Trophoblast cell (in vitro differentiated cells and primary cell): ENCODE measurements at regions not wholly inside any gene's neighbourhood (a gene's known extent, or its start where the extent isn't known, plus 50 kb on each side); places are given as distances from the start of the nearest gene placed in this dataset.

Experiments
- DNase-seq, 2 donors: peaks; one replicate each; pipeline ENCODE4 v3.0.0-alpha.2; 2016
- H2AFZ ChIP-seq: 2 replicates; pipeline ENCODE4 v1.6.1; 2013; ENCODE audit warnings: low read length, moderate library complexity, mild to moderate bottlenecking; ENCODE audit not compliant: insufficient read depth, poor library complexity
- H2AK5ac ChIP-seq: 2 replicates; pipeline ENCODE4 v1.6.1; 2013; ENCODE audit warnings: mild to moderate bottlenecking, low read length
- H2BK120ac ChIP-seq: 2 replicates; pipeline ENCODE4 v1.6.1; 2013; ENCODE audit warnings: low read length, mild to moderate bottlenecking, moderate library complexity; ENCODE audit not compliant: insufficient read depth, poor library complexity
- H2BK12ac ChIP-seq: 2 replicates; pipeline ENCODE4 v1.6.1; 2013; ENCODE audit warnings: mild to moderate bottlenecking, low read length, moderate library complexity
- H2BK5ac ChIP-seq: 2 replicates; pipeline ENCODE4 v1.6.1; 2013; ENCODE audit warnings: low read length, low read depth, moderate library complexity, mild to moderate bottlenecking; ENCODE audit not compliant: poor library complexity
- H3K14ac ChIP-seq: 2 replicates; pipeline ENCODE4 v1.6.1; 2013; ENCODE audit warnings: mild to moderate bottlenecking, low read length
- H3K18ac ChIP-seq: 2 replicates; pipeline ENCODE4 v1.6.1; 2013; ENCODE audit warnings: mild to moderate bottlenecking, low read length
- H3K23ac ChIP-seq: 2 replicates; pipeline ENCODE4 v1.6.1; 2013; ENCODE audit warnings: low read length
- H3K27ac ChIP-seq: 2 replicates; pipeline ENCODE4 v1.5.1; 2013; ENCODE audit warnings: low read depth, mild to moderate bottlenecking, inconsistent platforms, low read length, moderate library complexity
- H3K27me3 ChIP-seq: 2 replicates; pipeline ENCODE4 v1.6.1; 2013; ENCODE audit warnings: inconsistent platforms, mild to moderate bottlenecking, low read length, moderate library complexity; ENCODE audit not compliant: insufficient read depth
- H3K36me3 ChIP-seq, 2 experiments: 1 replicate in 1 of 2; 2 replicates in 1 of 2; pipeline ENCODE4 v1.6.1; 2013; ENCODE audit warnings: low read length in 2 of 2, mild to moderate bottlenecking in 2 of 2, moderate library complexity in 1 of 2; ENCODE audit not compliant: insufficient read depth in 2 of 2, control insufficient read depth in 1 of 2
- H3K4ac ChIP-seq: 2 replicates; pipeline ENCODE4 v1.6.1; 2013; ENCODE audit warnings: low read depth, mild to moderate bottlenecking, low read length, moderate library complexity
- H3K4me1 ChIP-seq, 2 experiments: 1 replicate in 1 of 2; 2 replicates in 1 of 2; pipeline ENCODE4 v1.6.1; 2013; ENCODE audit warnings: low read length in 2 of 2, mild to moderate bottlenecking in 2 of 2, moderate library complexity in 1 of 2; ENCODE audit not compliant: insufficient read depth in 2 of 2, control insufficient read depth in 1 of 2
- H3K4me2 ChIP-seq: 2 replicates; pipeline ENCODE4 v1.6.1; 2013; ENCODE audit warnings: inconsistent platforms, mild to moderate bottlenecking, low read length, moderate library complexity
- H3K4me3 ChIP-seq: 2 replicates; pipeline ENCODE4 v1.5.1; 2013; ENCODE audit warnings: mild to moderate bottlenecking, low read depth, low read length, inconsistent platforms
- H3K79me1 ChIP-seq: one replicate; pipeline ENCODE4 v1.6.1; 2013; ENCODE audit warnings: low read length
- H3K79me2 ChIP-seq: 2 replicates; pipeline ENCODE4 v1.6.1; 2013; ENCODE audit warnings: low read length, mild to moderate bottlenecking; ENCODE audit not compliant: control insufficient read depth, insufficient read depth, poor library complexity
- H3K9ac ChIP-seq: 2 replicates; pipeline ENCODE4 v1.6.1; 2013; ENCODE audit warnings: mild to moderate bottlenecking, low read length
- H3K9me3 ChIP-seq: 2 replicates; pipeline ENCODE4 v1.6.1; 2013; ENCODE audit warnings: low read depth, mild to moderate bottlenecking, control low read depth, inconsistent platforms, low read length; ENCODE audit not compliant: insufficient read depth
- H4K12ac ChIP-seq: 2 replicates; pipeline ENCODE4 v1.6.1; 2013; ENCODE audit warnings: low read depth, mild to moderate bottlenecking, low read length, moderate library complexity
- H4K8ac ChIP-seq: 2 replicates; pipeline ENCODE4 v1.6.1; 2013; ENCODE audit warnings: low read depth, mild to moderate bottlenecking, low read length, moderate library complexity
- H4K91ac ChIP-seq: one replicate; pipeline ENCODE4 v1.6.1; 2013; ENCODE audit warnings: low read depth, mild to moderate bottlenecking, low read length, moderate library complexity
- WGBS: extraction: QIAGEN DNeasy Blood & Tissue Kit; methylation state at CpG from one replicate; pipeline ENCODE4 v1.1.7; 2013; ENCODE audit warnings: missing lambda C conversion rate; ENCODE audit not compliant: insufficient read length, insufficient coverage; ENCODE audit errors: extremely low coverage; 5-methylcytosine and 5-hydroxymethylcytosine counted together

GRCh38 chr13:37366044-37366770, 232.4 kb downstream of the POSTN start:
- Histone ChIP-seq H4K8ac (no peak overlapping the region), H3K9me3 (no peaks in the 10 kb centered on the region), H3K4me1 (no peaks in the 10 kb centered on the region), H3K4me3 (no peak overlapping the region), H2AK5ac (no peak overlapping the region), H3K23ac (no peak overlapping the region), H3K27me3 (no peaks in the 10 kb centered on the region), H4K91ac (no peak overlapping the region), H3K27ac (no peak overlapping the region), H4K12ac (no peak overlapping the region), H2AFZ (no peak overlapping the region), H3K79me1 (no peaks in the 10 kb centered on the region), H3K4ac (no peak overlapping the region), H2BK120ac (no peak overlapping the region), H3K36me3 (no peaks in the 10 kb centered on the region), H2BK12ac (no peak overlapping the region), H3K79me2 (no peaks in the 10 kb centered on the region), H3K18ac (no peak overlapping the region), H3K4me2 (no peak overlapping the region), H3K14ac (no peak overlapping the region), H3K9ac (no peak overlapping the region), H2BK5ac (no peak overlapping the region)
- WGBS = no CpG with 5 or more reads among the region's 5 CpGs
- DNase-seq = no peak

GRCh38 chr13:37365496-37365895, 233.1 kb downstream of the POSTN start:
- no CpG with 5 or more reads among the region's 2 CpGs for WGBS
- no peak overlapping the region for H3K4me3 ChIP-seq
- DNase-seq = no peak
- H3K9me3 ChIP-seq = no peaks in the 10 kb centered on the region
- no peak overlapping the region for H3K27ac ChIP-seq
- H2BK120ac ChIP-seq = no peak overlapping the region
- no peaks in the 10 kb centered on the region for H3K36me3 ChIP-seq
- H3K23ac ChIP-seq = no peak overlapping the region
- H3K79me2 ChIP-seq = no peaks in the 10 kb centered on the region
- H2AFZ ChIP-seq = no peak overlapping the region
- no peak overlapping the region for H4K91ac ChIP-seq
- H3K18ac ChIP-seq = no peak overlapping the region
- no peak overlapping the region for H3K14ac ChIP-seq
- H2AK5ac ChIP-seq = no peak overlapping the region
- no peak overlapping the region for H3K9ac ChIP-seq
- H4K8ac ChIP-seq = no peak overlapping the region
- H3K4me1 ChIP-seq = no peaks in the 10 kb centered on the region
- no peak overlapping the region for H4K12ac ChIP-seq
- no peak overlapping the region for H2BK5ac ChIP-seq
- H2BK12ac ChIP-seq = no peak overlapping the region
- H3K4me2 ChIP-seq = no peak overlapping the region
- no peaks in the 10 kb centered on the region for H3K79me1 ChIP-seq
- H3K4ac ChIP-seq = no peak overlapping the region
- H3K27me3 ChIP-seq = no peaks in the 10 kb centered on the region

GRCh38 chr13:37364956-37365355, 233.6 kb downstream of the POSTN start:
- H3K14ac ChIP-seq = no peak overlapping the region
- H4K12ac ChIP-seq = no peak overlapping the region
- H3K4me2 ChIP-seq = no peak overlapping the region
- no peak overlapping the region for H2BK12ac ChIP-seq
- H2BK5ac ChIP-seq = no peak overlapping the region
- no peak overlapping the region for H3K27ac ChIP-seq
- no peaks in the 10 kb centered on the region for H3K79me1 ChIP-seq
- no peak overlapping the region for H3K4ac ChIP-seq
- WGBS = no CpG with 5 or more reads among the region's 2 CpGs
- no peaks in the 10 kb centered on the region for H3K79me2 ChIP-seq
- H3K4me1 ChIP-seq = no peaks in the 10 kb centered on the region
- no peak overlapping the region for H3K4me3 ChIP-seq
- no peak overlapping the region for H3K9ac ChIP-seq
- no peak overlapping the region for H4K91ac ChIP-seq
- no peak overlapping the region for H2BK120ac ChIP-seq
- H3K36me3 ChIP-seq = no peaks in the 10 kb centered on the region
- H3K23ac ChIP-seq = no peak overlapping the region
- H4K8ac ChIP-seq = no peak overlapping the region
- H3K18ac ChIP-seq = no peak overlapping the region
- no peaks in the 10 kb centered on the region for H3K27me3 ChIP-seq
- H2AFZ ChIP-seq = no peak overlapping the region
- DNase-seq = no peak
- H2AK5ac ChIP-seq = no peak overlapping the region
- no peaks in the 10 kb centered on the region for H3K9me3 ChIP-seq

- no peak for DNase-seq
- no peak overlapping the region for H3K4ac ChIP-seq
- H2BK12ac ChIP-seq = no peak overlapping the region
- H4K12ac ChIP-seq = no peak overlapping the region
- no peak overlapping the region for H3K23ac ChIP-seq
- no peak overlapping the region for H3K27ac ChIP-seq
- no peak overlapping the region for H4K91ac ChIP-seq
- no peak overlapping the region for H2AK5ac ChIP-seq
- H3K79me1 ChIP-seq = no peaks in the 10 kb centered on the region
- H2BK120ac ChIP-seq = no peak overlapping the region
- no peak overlapping the region for H2BK5ac ChIP-seq
- no peak overlapping the region for H3K4me2 ChIP-seq
- H4K8ac ChIP-seq = no peak overlapping the region
- no peak overlapping the region for H3K4me3 ChIP-seq
- H3K27me3 ChIP-seq = no peaks in the 10 kb centered on the region
- no peak overlapping the region for H3K18ac ChIP-seq
- no peak overlapping the region for H3K9ac ChIP-seq
- no CpG with 5 or more reads among the region's 1 CpG for WGBS
- no peaks in the 10 kb centered on the region for H3K9me3 ChIP-seq
- H3K14ac ChIP-seq = no peak overlapping the region
- no peaks in the 10 kb centered on the region for H3K4me1 ChIP-seq
- no peaks in the 10 kb centered on the region for H3K36me3 ChIP-seq
- H3K79me2 ChIP-seq = no peaks in the 10 kb centered on the region
- no peak overlapping the region for H2AFZ ChIP-seq
These were observed 234.6 kb downstream of the POSTN start for GRCh38 chr13:37364007-37364406.
